HG02610 (cell line): ENCODE measurements at regions not wholly inside any gene's neighbourhood (a gene's known extent, or its start where the extent isn't known, plus 50 kb on each side); places are given as distances from the start of the nearest gene placed in this dataset.

Source experiments
- ATAC-seq: cut with Tn5 transposase; IDR thresholded peaks from one replicate; pipeline ENCODE4 v1.9.1; 2021; ENCODE audit warnings: mild to moderate bottlenecking, moderate library complexity; ENCODE audit not compliant: unreplicated experiment

DNA sequence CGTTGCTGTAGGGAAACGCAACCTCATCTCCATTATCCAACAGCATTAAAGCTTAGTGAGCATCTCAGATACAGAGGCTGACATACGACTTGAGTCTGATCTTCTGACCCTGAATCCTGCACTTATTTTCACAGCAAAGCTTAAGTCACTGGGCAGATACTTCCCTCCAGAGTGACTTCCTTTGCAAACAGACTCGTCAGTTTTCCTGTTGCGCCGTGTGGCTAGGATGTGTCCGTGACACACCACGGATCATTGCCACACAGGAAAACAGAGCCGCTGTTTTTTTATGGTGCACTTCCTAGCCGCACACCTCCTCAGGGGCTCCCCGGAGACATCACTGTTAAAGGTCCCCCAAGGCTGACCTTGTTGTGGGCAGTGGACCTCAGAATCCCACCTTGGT lies 94.9 kb upstream of the MKI67 start:
- no peak for ATAC-seq

DNA sequence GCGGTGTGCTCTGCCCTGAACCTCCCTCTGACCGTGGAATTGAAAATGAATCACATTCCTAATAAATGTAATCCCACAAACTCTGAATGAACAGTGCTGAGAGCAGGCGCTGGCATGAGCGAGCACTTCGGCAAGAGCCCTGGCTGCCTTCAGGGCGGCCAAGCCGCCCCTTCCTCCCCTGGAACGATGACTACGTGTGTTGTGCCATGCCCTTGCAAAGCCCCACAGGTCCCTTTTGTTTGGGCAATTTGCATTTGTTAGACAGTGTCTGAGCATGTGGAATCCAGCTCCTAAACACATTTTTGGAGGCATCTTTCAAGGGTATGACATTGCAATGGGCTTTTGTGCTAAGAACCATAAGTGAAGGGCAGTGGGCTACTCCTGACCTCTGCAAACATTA lies 95.6 kb upstream of the MKI67 start:
- ATAC-seq: no peak

DNA sequence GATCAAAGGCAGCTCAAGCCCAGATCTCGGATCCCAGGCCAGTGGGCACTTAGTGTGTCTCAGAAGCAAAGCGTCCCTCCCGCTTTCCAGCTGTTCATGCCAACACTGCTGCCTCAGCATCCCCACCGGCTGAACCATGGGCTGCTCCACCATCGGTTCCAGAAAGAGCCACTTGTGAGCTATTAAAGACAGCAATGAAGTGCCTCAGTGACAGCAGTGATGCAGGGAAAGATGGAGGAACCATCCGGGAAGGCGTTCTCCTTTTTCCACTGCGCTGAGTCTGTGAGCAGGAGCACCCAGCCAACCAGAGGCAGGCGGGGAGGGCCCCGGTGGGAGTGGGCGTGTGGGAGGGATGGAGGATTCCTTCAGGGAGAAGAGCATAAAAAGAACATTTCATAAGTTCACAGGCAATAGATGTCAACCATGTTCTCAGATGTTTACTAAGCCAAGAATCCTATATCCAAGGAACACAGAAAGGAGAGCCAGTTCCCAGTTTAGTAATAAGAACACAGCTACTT lies 96.2 kb upstream of the MKI67 start:
- ATAC-seq: no peak

DNA sequence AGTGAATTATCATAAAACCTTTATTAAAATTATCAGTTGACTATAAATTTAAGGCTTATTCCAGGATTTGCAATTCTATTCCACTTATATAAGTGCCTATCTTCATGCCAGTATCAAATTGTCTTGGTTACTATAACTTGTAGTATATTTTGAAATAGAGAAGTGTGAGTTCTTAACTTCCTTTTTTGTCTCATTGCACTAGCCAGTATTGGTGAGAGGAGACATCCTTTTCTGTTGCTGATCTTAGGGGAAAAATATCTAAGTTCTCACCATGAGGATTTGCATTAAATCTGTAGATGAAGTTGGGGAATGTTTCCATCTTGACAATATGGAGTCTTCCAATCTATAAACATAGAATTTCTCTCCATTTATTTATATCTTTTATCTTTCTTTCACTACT lies 104.2 kb upstream of the MKI67 start:
- no peak for ATAC-seq

DNA sequence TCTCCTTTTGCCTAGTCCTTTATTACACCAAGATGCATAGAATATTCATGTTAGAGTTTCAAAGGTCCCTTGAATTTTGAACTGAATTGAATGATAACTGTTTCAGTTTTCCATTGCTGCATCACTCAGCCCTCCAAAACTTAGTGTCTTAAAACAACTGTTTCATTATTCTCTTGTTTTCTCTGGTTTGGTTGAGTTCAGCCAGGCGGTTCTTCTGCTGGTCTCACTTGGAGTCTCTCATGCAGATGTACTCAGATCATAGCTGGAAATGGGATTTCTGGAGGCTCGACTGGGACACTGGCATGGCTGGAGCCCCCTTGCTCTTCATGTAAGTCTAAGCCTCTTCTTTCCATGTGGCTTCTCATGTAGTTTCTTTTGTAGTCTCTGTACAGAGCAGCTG lies 107.2 kb upstream of the MKI67 start:
- ATAC-seq: no peak

DNA sequence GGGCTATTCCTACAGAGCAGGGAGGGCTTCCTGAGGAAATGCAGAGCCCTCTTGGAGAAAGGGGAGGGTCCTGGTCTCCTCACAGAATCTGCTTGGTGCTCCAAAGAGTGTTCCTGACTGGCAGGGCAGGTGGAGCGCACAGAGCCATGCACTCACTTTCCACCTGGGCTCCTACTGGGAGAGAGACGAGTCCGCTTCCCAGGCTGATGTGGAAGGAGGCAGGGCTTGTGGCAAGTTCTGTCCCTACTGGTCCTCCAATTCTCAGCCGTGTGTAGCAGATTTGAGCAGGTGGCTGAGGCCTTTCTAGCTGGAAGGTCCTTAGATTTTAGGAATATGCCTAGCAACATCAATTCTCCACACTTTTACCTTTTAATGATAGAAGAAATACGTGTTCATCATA lies 111.5 kb upstream of the MKI67 start:
- ATAC-seq: no peak

DNA sequence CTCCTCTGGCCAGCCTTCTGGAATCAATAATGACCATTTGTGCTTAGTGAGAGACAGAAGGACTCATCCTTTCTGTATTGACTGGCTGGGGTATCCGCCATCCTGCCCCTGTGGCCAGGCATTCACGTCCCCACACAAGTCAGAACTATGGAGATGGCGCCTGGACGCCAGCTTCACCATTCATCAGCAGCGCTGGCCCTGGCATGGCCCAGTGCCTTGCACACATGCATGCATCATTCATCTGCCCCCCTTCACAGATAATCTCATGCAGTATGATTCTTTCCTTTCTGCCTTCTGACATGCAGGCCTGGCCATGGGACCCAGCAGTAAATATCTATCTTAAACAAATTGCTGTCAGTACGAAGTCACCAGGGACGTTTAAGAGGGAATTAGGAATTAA lies 114.8 kb upstream of the MKI67 start:
- no peak for ATAC-seq

DNA sequence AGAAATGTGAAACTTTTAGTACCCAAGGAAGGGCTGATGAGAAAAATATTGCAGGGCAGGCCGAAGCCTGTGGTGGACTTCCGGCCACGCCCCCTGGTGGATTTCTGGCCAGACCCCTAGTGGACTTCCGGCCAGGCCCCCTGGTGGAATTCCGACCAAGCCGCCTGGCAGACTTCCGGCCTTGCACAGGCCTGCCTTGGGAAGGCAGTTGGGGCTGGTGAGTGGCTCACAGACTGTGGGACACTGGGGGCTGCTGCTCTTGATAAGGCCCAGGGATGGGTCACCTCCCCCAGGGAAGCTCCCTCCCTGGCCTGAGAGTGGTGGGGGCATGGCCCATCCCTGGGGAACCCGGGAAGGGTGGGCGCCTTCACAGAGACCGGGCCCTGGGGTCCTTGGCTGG lies 116.4 kb upstream of the MKI67 start:
- no peak for ATAC-seq

DNA sequence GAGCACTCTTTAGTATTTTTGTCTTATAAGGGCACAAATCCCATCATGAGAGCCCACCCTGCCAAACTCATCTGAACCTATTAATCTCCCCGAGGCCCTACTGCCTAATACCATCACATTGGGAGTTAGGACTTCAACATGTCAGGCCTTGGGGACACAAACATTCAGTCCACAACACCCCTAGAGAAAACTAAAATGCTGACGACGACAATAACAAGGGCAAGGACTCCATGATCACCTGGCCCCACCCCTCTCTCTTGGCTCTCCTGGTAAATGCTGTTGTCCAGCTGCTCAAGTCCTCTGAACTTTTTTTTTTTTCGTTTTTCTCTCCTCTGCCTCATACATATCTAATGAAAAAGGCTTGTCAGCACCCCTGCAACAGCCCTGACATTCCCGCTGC lies 118.8 kb upstream of the MKI67 start:
- no peak for ATAC-seq

DNA sequence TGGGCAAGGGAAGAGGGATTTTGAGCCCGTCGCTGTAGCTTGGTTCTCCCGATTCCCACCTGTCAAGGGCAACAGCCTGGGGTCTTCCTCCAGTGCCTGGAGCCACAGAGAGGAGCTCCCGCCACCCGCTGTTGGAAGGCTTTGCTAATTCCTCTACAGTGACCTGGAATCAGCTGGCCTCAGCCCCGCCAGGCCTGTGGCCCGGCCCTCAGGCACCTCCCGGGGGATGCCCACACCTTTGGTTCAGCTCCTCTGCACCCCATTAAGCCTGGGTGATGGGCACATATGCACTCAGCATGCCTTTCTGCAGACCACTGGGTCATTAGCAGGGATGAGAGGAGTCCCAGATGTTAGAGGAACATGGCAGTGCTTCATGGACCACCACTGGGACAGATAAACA lies 121.4 kb upstream of the MKI67 start:
- ATAC-seq: no peak

DNA sequence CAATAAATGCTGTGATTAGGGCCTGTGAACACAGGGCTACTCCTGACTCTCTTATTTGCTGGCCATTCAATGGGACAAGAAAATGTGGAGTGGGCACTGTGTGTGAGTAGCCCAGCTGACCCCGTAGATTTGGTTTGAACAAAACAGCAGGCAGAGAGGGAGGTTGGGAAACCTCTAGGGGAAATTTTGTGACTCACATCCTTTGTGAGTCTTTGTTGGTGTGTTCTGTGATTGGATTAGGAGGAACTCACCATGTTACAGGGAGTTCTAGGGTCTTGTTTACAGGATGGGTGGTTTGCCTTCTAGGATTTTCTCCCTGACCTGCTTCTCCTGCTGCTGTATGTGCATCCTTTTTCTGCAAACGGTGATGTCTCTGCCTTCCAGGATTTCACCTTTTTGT lies 128.3 kb upstream of the MKI67 start:
- no peak for ATAC-seq

DNA sequence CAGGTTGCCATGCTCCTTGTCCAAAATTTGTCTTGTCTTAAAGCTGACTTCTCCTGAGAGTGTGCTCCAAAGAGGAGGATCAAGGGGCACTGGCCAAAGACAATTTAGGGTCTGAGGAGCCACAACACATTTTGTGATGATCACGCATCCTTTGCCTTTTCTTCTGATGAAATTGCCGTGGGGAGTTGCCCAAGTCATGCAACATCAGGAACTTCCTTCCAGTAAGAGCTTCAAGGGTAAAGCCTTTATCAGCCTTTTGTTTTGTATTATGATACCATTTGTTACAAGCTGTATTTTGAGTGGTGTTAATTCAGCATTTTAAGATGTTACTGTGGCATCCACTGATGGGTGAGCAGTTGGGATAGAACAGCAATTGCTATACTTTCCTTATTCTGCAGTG lies 131.2 kb upstream of the MKI67 start:
- ATAC-seq: no peak

DNA sequence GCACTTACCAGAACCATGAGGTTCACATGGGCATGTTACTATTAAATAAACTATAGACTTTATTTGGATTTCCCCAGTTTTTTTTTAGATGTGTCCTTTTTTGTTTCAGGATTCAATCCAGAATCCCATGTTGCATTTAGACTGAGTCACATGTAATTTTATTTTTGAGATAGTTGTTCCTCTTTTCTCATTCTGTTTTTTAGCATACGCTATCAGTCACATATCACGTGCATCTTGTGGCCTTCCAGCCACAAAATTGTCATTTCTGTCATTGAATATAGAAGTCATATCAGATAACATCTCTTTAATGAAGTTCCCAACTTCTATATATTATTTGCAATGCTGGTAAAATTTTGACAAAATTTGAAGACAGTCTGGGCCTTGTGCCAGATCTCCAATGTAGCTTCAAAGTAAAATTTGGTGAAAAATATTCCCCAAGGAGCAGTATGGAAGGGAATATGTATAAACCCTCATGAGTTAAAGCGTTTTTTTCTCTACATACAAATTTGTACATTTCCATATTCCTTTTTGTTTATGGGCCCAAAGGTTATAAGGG lies 132.3 kb upstream of the MKI67 start:
- no peak for ATAC-seq

DNA sequence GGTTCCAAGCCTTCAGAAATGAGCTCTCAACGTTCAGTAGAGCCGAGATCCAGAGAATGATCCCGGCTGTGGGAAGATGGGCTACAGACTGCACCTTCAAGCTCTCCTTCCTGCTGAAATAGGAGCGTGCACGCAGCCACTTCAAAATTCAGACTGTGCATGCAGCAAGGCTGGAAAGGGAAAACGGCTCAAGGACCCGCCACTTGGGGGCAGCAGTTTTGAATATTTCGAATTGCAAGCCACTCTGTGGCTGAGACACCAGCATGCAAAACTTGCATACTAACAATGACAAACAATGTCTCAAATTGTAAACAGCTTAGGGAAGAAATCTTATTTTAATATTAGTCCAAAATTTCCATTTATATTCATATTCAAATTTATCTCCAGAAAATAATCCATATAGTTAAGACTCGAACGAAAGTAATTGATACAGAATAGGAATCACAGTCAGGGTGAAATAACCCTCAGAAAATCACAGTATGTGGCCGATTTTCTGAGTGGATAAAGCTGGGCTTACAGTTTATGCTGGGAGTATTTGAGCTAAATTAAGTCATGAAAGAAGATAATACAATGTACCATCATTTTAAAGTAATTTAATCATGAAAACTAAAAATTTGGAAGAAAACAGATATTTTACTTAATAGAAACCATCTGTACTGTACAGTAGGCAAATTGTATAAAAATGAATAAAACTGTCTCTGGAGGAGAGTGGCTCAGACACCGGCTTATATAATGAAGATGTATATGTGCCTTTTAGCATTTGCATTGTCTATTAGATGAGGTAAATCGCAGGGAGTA lies 137.9 kb upstream of the MKI67 start:
- ATAC-seq: no peak

DNA sequence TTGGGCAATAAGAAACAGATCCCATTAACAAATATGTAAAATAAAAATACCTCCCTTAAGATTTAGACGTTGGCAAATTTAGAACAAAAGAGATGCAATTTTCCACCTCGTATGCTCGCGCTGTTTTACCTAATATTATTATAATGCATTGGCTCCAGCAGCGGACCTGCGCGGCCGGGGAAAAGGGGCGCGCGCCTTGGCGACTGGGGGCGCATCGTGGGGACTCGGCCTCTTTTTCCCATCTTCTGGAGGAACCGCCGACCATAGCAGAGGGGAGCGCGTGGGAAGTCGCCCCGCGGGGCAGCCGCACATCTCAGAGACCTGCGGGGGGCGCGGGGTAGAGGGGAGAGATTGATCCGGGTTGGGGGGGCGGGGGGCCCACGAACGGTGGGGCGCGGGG lies 139.4 kb upstream of the MKI67 start:
- no peak for ATAC-seq

DNA sequence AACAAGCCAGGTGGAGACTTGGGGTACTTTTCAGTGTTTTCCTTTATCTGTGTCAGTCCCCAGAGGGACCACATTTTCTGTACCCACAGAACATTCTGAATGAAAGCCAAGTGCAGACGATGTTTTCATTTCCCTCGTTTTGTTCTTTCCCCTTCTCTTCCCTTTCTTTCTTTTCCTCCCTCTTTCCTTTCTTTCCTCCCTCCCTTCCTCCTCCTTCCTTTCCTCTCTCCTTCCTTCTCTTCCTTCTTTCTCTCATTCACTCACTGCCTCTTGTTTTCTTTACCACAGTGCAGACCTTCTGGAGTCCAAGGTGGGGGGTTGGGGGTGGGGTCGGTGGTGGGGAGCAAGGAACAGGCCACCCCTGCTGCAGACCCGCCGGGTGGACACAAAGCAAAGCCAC lies 141.4 kb upstream of the MKI67 start:
- no peak for ATAC-seq

DNA sequence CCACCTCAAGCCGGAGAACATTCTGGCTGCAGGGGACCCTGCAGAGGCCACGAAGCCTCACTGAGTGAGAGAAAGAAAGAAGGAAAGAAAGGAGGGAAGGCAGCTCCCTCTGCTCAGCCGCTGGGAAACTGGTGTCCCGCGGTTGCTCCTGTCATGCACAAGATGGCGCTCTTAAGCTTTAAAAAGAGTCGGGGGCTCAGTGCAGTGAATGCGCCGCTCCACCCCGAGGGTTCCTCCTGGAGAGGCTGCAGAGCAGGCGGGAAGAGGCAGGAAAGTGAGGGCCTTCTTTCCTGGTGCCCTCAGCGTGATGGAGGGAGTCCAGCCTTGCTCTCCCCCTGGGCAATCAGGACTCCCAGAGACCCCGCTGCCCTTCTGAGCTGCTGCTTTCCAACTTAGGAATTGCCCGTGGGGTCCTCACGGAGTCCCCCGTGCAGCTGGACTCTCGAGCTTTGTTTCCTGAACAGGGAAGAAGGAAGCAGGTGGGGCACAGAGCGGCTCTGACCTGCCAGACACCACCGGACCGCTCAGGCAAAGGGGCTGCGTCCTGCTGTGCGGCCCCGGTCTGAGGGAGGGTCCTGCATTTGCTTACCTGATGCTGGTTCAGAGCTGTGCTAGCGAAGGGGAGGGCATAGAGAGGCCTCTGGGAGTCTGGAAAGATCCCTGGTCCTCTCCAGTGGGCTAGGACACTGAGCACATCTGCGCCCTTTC lies 141.9 kb upstream of the MKI67 start:
- ATAC-seq: no peak

DNA sequence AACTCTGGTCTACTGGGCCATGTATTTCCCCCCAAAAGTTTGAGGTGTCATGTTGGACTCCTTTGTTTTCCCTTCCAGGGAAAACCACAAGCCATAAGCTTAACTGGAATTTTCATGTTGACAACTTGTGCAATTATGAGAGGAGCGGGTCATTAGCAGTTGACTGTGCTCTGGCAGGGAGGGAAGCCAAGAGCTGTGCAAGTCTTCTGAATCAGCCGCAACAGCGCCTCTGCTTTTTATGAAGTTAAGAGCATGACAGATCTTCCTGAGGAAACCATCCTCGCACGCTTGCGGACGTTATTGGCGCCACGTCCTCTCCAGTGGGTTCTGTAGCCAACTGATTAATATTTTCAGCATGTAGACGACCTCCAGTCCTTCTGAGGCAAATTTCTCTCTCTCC lies 148.7 kb upstream of the MKI67 start:
- no peak for ATAC-seq

DNA sequence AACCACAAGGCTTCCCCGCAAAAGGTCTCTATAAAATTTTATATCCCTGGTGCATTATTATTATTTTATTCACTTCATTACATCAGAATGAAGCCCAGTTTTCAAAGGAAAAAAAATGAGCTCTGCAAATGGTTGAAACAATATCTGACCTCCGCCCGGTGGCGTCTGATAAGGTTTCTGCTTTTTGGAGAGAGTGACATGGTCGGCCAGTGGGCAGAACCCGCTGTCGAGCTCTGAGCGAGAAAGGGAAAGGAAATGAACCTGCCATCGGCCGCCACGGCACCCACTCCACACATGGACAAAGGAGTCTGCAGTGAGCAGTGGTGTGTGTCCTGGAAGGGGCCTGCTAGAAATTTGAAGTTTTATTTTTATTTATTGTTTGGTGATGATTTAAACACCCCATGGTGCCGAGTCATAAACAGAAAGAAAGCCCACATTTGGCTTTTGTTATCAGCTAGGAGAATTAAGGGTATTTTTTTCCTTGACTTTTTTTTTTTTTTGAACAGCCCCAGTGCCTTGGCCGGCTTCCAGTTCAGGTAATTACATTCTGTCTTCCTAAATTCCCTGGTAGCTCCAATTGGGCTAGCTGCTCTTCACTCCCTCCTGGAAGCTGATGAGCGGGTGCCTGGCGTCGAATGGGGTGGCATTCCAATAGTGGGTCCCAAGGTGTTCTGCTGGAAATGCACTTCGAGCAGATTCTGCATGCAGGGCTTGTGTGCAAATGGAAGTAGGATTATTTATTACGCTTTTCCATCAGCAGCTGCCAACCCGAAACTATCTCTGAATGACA lies 149.4 kb upstream of the MKI67 start:
- no peak for ATAC-seq

DNA sequence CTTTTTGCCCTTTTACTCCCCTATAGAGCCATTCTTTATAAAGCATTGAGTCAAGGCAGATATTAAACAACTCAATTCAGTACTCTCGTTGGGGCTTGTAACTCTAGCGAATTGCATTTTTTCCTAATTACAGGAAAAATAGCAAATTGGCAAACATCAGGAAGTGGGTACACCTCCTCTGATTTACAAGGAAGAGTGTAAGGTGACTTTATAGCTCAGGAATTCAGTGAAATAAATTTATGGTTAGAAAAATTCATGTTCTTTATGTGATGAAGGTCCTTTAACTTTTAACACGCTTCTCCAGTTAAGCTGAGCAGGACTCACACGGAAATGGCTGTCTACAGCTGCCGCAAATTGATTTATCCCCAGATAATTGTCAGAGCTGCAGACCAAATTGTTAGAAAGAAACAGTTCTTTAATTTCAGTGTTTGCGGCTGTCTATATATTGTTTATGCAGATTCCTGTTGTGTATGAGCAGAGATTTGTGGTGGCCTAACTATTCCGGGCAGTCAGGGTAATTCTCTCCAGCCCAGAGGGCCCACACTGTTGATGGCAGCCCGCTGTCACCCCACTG lies 151.1 kb upstream of the MKI67 start:
- ATAC-seq: no peak

DNA sequence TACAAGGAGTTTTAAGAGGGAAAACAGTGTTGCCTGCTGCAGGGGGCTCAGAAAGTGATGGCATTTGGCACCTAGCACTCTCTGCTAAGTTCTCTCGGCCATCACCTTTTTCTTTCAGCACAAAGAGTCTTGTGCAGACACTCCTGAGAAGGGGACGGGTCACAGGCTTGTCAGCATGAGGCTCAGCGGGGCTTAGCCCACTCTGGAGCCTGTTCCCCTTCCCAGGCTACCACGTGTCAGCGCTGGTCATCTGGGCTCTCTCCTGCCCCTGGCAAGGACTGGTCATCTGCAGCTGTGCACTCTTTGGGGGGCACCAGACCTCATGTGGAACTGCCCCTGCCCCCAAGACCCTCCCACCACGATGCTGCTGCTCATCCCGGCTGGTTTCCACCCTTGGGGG lies 152.1 kb upstream of the MKI67 start:
- no peak for ATAC-seq
